ENCODE measurements at regions not wholly inside any gene's neighbourhood (a gene's known extent, or its start where the extent isn't known, plus 50 kb on each side); places are given as distances from the start of the nearest gene placed in this dataset.

- TF ChIP-seq EP300 (IDR thresholded peaks at IDR 0.05) (no peak), POLR2A (IDR thresholded peaks at IDR 0.05) (no peak)
- TF ChIP-seq, protein P1, sequence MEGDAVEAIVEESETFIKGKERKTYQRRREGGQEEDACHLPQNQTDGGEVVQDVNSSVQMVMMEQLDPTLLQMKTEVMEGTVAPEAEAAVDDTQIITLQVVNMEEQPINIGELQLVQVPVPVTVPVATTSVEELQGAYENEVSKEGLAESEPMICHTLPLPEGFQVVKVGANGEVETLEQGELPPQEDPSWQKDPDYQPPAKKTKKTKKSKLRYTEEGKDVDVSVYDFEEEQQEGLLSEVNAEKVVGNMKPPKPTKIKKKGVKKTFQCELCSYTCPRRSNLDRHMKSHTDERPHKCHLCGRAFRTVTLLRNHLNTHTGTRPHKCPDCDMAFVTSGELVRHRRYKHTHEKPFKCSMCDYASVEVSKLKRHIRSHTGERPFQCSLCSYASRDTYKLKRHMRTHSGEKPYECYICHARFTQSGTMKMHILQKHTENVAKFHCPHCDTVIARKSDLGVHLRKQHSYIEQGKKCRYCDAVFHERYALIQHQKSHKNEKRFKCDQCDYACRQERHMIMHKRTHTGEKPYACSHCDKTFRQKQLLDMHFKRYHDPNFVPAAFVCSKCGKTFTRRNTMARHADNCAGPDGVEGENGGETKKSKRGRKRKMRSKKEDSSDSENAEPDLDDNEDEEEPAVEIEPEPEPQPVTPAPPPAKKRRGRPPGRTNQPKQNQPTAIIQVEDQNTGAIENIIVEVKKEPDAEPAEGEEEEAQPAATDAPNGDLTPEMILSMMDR (IDR thresholded peaks at IDR 0.05): no peak
- peaks cover 0 to 5% (median 0%) of the 10 kb centered on the region in 4 donors for H3K9me3 ChIP-seq
- H3K27me3 ChIP-seq: no peaks in the 10 kb centered on the region
- no peak overlapping the region for H3K27ac ChIP-seq
- H3K4me3 ChIP-seq: no peak overlapping the region
- WGBS, 2 donors: 93 to 94% methylated on average over 3 of the region's 3 CpGs
- peaks cover 0 to 17% (median 8%) of the 10 kb centered on the region in 4 donors for H3K4me1 ChIP-seq
- DNase-seq (ENCODE audit: low spot score in 2 of 2): no peak
- H3K36me3 ChIP-seq: no peaks in the 10 kb centered on the region
These were observed 239.0 kb upstream of the JUN start for GRCh38 chr1:59022799-59023198.

DNA sequence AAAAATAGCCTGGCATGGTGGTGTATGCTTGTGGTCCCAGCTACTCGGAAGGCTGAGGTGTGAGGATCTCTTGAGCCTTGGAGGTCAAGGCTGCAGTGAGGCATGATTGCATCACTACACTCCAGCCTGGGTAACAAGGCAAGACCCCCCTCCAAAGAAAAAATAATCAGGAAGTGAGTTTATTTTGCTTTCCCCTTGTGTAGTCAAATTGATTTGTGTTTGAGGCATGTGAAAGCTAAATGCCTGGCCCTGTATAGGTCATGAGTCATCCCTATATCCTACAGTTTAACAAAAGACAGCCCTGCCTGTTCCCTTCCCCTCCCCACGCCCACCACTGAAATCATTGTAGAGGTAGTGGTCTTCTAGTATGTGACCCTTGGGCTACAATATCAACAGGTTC, 241.4 kb upstream of the JUN start:
- Histone ChIP-seq H3K9me3 (no peaks in the 10 kb centered on the region), H3K27ac (no peak overlapping the region), H3K4me3 (no peak overlapping the region), H3K36me3 (no peaks in the 10 kb centered on the region), H3K27me3 (no peaks in the 10 kb centered on the region), H3K4me1 (peaks cover 0 to 8% (median 3%) of the 10 kb centered on the region in 4 donors)
- TF ChIP-seq, protein P1 (IDR thresholded peaks at IDR 0.05): no peak
- TF ChIP-seq POLR2A (IDR thresholded peaks at IDR 0.05) (no peak), EP300 (IDR thresholded peaks at IDR 0.05) (no peak)
- DNase-seq (ENCODE audit: low spot score in 2 of 2): no peak
- 84 to 93% methylated on average over 2 of the region's 2 CpGs for WGBS, 2 donors

DNA sequence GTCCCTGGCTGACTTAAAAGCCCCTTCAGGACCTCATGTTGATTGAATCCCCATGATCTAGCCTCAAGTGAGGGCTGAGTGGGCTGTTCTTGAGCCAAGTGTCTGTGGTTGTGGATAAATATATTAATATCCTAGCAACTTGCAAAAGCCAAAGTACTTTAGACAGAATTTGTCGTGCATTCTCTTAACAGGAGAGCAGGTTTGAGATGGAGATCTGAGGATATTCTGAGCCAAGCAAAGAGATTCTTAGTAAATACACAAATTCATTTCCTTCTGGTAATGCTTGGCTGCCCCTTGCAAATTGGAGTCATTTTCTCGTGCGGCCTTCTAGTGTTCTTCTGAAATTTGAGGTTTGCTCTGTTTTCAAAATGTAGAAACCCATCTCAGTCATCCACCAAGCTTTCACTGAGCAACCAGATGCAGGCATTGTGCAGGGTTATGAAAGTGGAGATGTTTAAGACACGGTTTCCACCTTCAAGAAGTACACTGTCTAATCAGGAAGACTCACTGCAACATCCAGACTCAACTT, 242.1 kb upstream of the JUN start:
- no peak for DNase-seq (ENCODE audit: low spot score in 2 of 2)
- Histone ChIP-seq H3K9me3 (no peaks in the 10 kb centered on the region), H3K4me3 (no peak overlapping the region), H3K27ac (peak overlapping the region in 1 of 4 donors; percentile 2), H3K4me1 (peaks cover 0 to 1% (median 0%) of the 10 kb centered on the region in 4 donors), H3K36me3 (no peaks in the 10 kb centered on the region), H3K27me3 (no peaks in the 10 kb centered on the region)
- TF ChIP-seq EP300 (IDR thresholded peaks at IDR 0.05): no peak
- TF ChIP-seq, protein P1 (IDR thresholded peaks at IDR 0.05): no peak
- no peak for TF ChIP-seq POLR2A (IDR thresholded peaks at IDR 0.05)
- 76 to 81% methylated on average over 4 of the region's 4 CpGs for WGBS, 2 donors

GRCh38 chr1:59026472-59026948, 242.7 kb upstream of the JUN start:
- Histone ChIP-seq H3K9me3 (no peaks in the 10 kb centered on the region), H3K27ac (peak overlapping the region in 1 of 4 donors; percentile 2), H3K4me1 (no peaks in the 10 kb centered on the region), H3K4me3 (no peak overlapping the region), H3K36me3 (no peaks in the 10 kb centered on the region), H3K27me3 (no peaks in the 10 kb centered on the region)
- 83 to 86% methylated on average over 6 of the region's 6 CpGs for WGBS, 2 donors
- no peak for TF ChIP-seq EP300 (IDR thresholded peaks at IDR 0.05)
- TF ChIP-seq POLR2A (IDR thresholded peaks at IDR 0.05): no peak
- TF ChIP-seq, protein P1 (IDR thresholded peaks at IDR 0.05): no peak
- DNase-seq (ENCODE audit: low spot score in 2 of 2): no peak

GRCh38 chr1:59027177-59027576, 243.3 kb upstream of the JUN start:
- Histone ChIP-seq H3K27me3 (no peaks in the 10 kb centered on the region), H3K4me1 (no peaks in the 10 kb centered on the region), H3K9me3 (no peaks in the 10 kb centered on the region), H3K36me3 (no peaks in the 10 kb centered on the region), H3K27ac (no peak overlapping the region), H3K4me3 (no peak overlapping the region)
- no peak for DNase-seq (ENCODE audit: low spot score in 2 of 2)
- WGBS, 2 donors: 90 to 94% methylated on average over 2 of the region's 2 CpGs
- no peak for TF ChIP-seq POLR2A (IDR thresholded peaks at IDR 0.05)
- TF ChIP-seq EP300 (IDR thresholded peaks at IDR 0.05): no peak
- TF ChIP-seq, protein P1 (IDR thresholded peaks at IDR 0.05): no peak

All from tibial nerve (tissue), 4 donors.